Sigmoid colon (tissue), 6 donors: ENCODE measurements at regions not wholly inside any gene's neighbourhood (a gene's known extent, or its start where the extent isn't known, plus 50 kb on each side); places are given as distances from the start of the nearest gene placed in this dataset.

Experiments
- DNase-seq: peaks from one replicate; pipeline ENCODE4 v3.0.0-alpha.2; 2019
- H3K27ac ChIP-seq, 4 donors: fragments of 200-600 bp; sonication (generic); one replicate each; pipeline ENCODE4 v1.5.1; 2016 to 2019; ENCODE audit warnings: mild to moderate bottlenecking in 1 of 4
- H3K27me3 ChIP-seq, 3 donors: fragments of 200-600 bp; sonication (generic); one replicate each; pipeline ENCODE4 v1.5.1; 2019; ENCODE audit warnings: mild to moderate bottlenecking in 1 of 3
- H3K36me3 ChIP-seq, 4 donors: fragments of 200-600 bp; sonication (generic); one replicate each; pipeline ENCODE4 v1.5.1; 2016 to 2019
- H3K4me1 ChIP-seq, 4 donors: fragments of 200-600 bp; sonication (generic); one replicate each; pipeline ENCODE4 v1.5.1; 2017 to 2019
- H3K4me3 ChIP-seq, 4 donors: fragments of 200-600 bp; sonication (generic); one replicate each; pipeline ENCODE4 v1.5.1; 2017 to 2019; ENCODE audit warnings: mild to moderate bottlenecking in 2 of 4, moderate library complexity in 1 of 4
- H3K9me3 ChIP-seq, 4 donors: fragments of 200-600 bp in 3 of 4; sonication (generic) in 3 of 4; one replicate each; pipeline versions ENCODE4 v1.5.1 to v1.6.1; 2013 to 2019
- CTCF ChIP-seq, 4 experiments: fragments of 450-650 bp in 3 of 4; fragments of 200-600 bp in 1 of 4; IDR thresholded peaks; one replicate each; pipeline ENCODE4 v1.5.1; 2016 to 2019; ENCODE audit warnings: antibody characterized with exemption in 4 of 4, mild to moderate bottlenecking in 3 of 4, moderate library complexity in 2 of 4
- EP300 ChIP-seq, 4 donors: sonication (generic); formaldehyde crosslinking; IDR thresholded peaks; one replicate each; pipeline ENCODE4 v1.6.1; 2017; ENCODE audit warnings: antibody characterized with exemption in 4 of 4
- POLR2A ChIP-seq, 2 donors: fragments of 450-650 bp; IDR thresholded peaks; one replicate each; pipeline ENCODE4 v1.6.1; 2016; ENCODE audit warnings: antibody characterized with exemption in 2 of 2, mild to moderate bottlenecking in 2 of 2, moderate library complexity in 2 of 2
- POLR2AphosphoS5 ChIP-seq, 4 donors: sonication (generic); formaldehyde crosslinking; IDR thresholded peaks; one replicate each; pipeline ENCODE4 v1.6.1; 2017; ENCODE audit warnings: antibody characterized with exemption in 4 of 4
- WGBS, 2 donors: extraction: QIAGEN DNeasy Blood & Tissue Kit; methylation state at CpG; one replicate each; pipeline ENCODE4 v1.1.7; 2013; 5-methylcytosine and 5-hydroxymethylcytosine counted together
- intact Hi-C: fragments of 100-400 bp; cut with DNase I; formaldehyde crosslinking; loops from one replicate; pipeline ENCODE4 v1.15.1; 2023
- donor health status: healthy with polysubstance abuse.
- donor health status: healthy.

GRCh38 chr6:34638834-34639736 is 57.5 kb downstream of the ILRUN start:
- no peak for DNase-seq
- WGBS, 2 donors, result 84 to 85% methylated on average over 6 of the region's 6 CpGs
- intact Hi-C loops, result no loop called here
- Histone ChIP-seq H3K36me3 (peaks cover 0 to 3% (median 0%) of the 10 kb centered on the region in 4 donors), H3K4me3 (no peak overlapping the region), H3K4me1 (no peaks in the 10 kb centered on the region), H3K27me3 (no peaks in the 10 kb centered on the region), H3K9me3 (no peaks in the 10 kb centered on the region), H3K27ac (no peak overlapping the region)
- TF ChIP-seq EP300 (IDR thresholded peaks at IDR 0.05) (no peak), CTCF (IDR thresholded peaks at IDR 0.05) (no peak), POLR2AphosphoS5 (IDR thresholded peaks at IDR 0.05) (no peak), POLR2A (IDR thresholded peaks at IDR 0.05) (no peak)

- H3K27me3 ChIP-seq, result no peaks in the 10 kb centered on the region
- intact Hi-C loops, result no loop called here
- H3K36me3 ChIP-seq, result peaks cover 0 to 3% (median 0%) of the 10 kb centered on the region in 4 donors
- WGBS, 2 donors, result 51 to 72% methylated on average over 2 of the region's 2 CpGs
- H3K4me3 ChIP-seq, result no peak overlapping the region
- H3K4me1 ChIP-seq, result peaks cover 0 to 19% (median 10%) of the 10 kb centered on the region in 4 donors
- no peak for TF ChIP-seq POLR2A (IDR thresholded peaks at IDR 0.05)
- TF ChIP-seq CTCF (IDR thresholded peaks at IDR 0.05), result no peak
- TF ChIP-seq EP300 (IDR thresholded peaks at IDR 0.05), result no peak
- TF ChIP-seq POLR2AphosphoS5 (IDR thresholded peaks at IDR 0.05), result no peak
- no peak overlapping the region for H3K27ac ChIP-seq
- DNase-seq, result no peak
- no peaks in the 10 kb centered on the region for H3K9me3 ChIP-seq
Measured at GRCh38 chr6:34633785-34634184, 62.8 kb downstream of the ILRUN start.

GRCh38 chr6:34633256-34633655 is 63.3 kb downstream of the ILRUN start:
- no peak for TF ChIP-seq CTCF (IDR thresholded peaks at IDR 0.05)
- TF ChIP-seq POLR2A (IDR thresholded peaks at IDR 0.05), result no peak
- no peak for TF ChIP-seq POLR2AphosphoS5 (IDR thresholded peaks at IDR 0.05)
- no peak for TF ChIP-seq EP300 (IDR thresholded peaks at IDR 0.05)
- 94 to 97% methylated on average over 2 of the region's 2 CpGs for WGBS, 2 donors

GRCh38 chr6:34630040-34630439 is 66.5 kb downstream of the ILRUN start:
- H3K4me1 ChIP-seq, result peaks cover 0 to 19% (median 10%) of the 10 kb centered on the region in 4 donors
- intact Hi-C loops, result no loop called here

More at GRCh38 chr6:34633256-34633655, 63.3 kb downstream of the ILRUN start:
- DNase-seq, result no peak
- Histone ChIP-seq H3K4me3 (no peak overlapping the region), H3K36me3 (peaks cover 0 to 3% (median 0%) of the 10 kb centered on the region in 4 donors), H3K27me3 (no peaks in the 10 kb centered on the region), H3K4me1 (peaks cover 0 to 19% (median 10%) of the 10 kb centered on the region in 4 donors), H3K27ac (no peak overlapping the region), H3K9me3 (no peaks in the 10 kb centered on the region)
- intact Hi-C loops, result no loop called here

More at GRCh38 chr6:34630040-34630439, 66.5 kb downstream of the ILRUN start:
- DNase-seq, result no peak
- H3K4me3 ChIP-seq, result no peak overlapping the region
- 83 to 86% methylated on average over 6 of the region's 6 CpGs for WGBS, 2 donors
- no peaks in the 10 kb centered on the region for H3K27me3 ChIP-seq
- TF ChIP-seq POLR2A (IDR thresholded peaks at IDR 0.05), result no peak
- no peak for TF ChIP-seq EP300 (IDR thresholded peaks at IDR 0.05)
- TF ChIP-seq POLR2AphosphoS5 (IDR thresholded peaks at IDR 0.05), result no peak
- TF ChIP-seq CTCF (IDR thresholded peaks at IDR 0.05), result no peak
- H3K9me3 ChIP-seq, result no peaks in the 10 kb centered on the region
- no peaks in the 10 kb centered on the region for H3K36me3 ChIP-seq
- peak overlapping the region in 2 of 4 donors; percentile 41 to 46 for H3K27ac ChIP-seq
